ENCODE measurements at regions not wholly inside any gene's neighbourhood (a gene's known extent, or its start where the extent isn't known, plus 50 kb on each side); places are given as distances from the start of the nearest gene placed in this dataset.

GRCh38 chr20:6499566-6499965 is 267.9 kb upstream of the BMP2 start:
- ChIA-PET CTCF (interaction anchor here (1.0 kb wide), 1 partner anchor 10 kb away, joined by 3 read pairs; no protein-coding TSS in a partner anchor), POLR2A (no interaction called here)
- Histone ChIP-seq H3K27ac (no peak overlapping the region), H3K9me3 (no peaks in the 10 kb centered on the region), H3K4me3 (no peak overlapping the region), H3K4me1 (no peaks in the 10 kb centered on the region), H3K4me2 (no peak overlapping the region)
- TF ChIP-seq RARB (CRISPR knock-in tag; IDR thresholded peaks at IDR 0.05) (no peak), TFCP2L1 (CRISPR knock-in tag; IDR thresholded peaks at IDR 0.05) (no peak), CBX2 (IDR thresholded peaks at IDR 0.05; ENCODE audit: borderline replicate concordance, low read depth) (no peak), CBX8 (IDR thresholded peaks at IDR 0.05) (no peak), SMC3 (IDR thresholded peaks at IDR 0.05) (no peak), ZC3H11A (IDR thresholded peaks at IDR 0.05) (no peak), BCL3 (IDR thresholded peaks at IDR 0.05) (no peak), SREBF2 (IDR thresholded peaks at IDR 0.05) (no peak), MAX (IDR thresholded peaks at IDR 0.05) (no peak), FOSL2 (IDR thresholded peaks at IDR 0.05) (no peak), FOSL2 (CRISPR knock-in tag; IDR thresholded peaks at IDR 0.05) (no peak), HES2 (IDR thresholded peaks at IDR 0.05) (no peak), E2F6 (IDR thresholded peaks at IDR 0.05; ENCODE audit: borderline replicate concordance, low read depth) (no peak), EHF (CRISPR knock-in tag; IDR thresholded peaks at IDR 0.05) (no peak), BHLHE40 (IDR thresholded peaks at IDR 0.05; ENCODE audit: low read depth, low read length) (no peak), MAFK (IDR thresholded peaks at IDR 0.05; ENCODE audit: partially characterized antibody) (no peak), EHMT2 (IDR thresholded peaks at IDR 0.05; ENCODE audit: low read depth) (no peak), GATA3 (IDR thresholded peaks at IDR 0.05; ENCODE audit: borderline replicate concordance) (no peak), HOXB5 (CRISPR knock-in tag; IDR thresholded peaks at IDR 0.05) (no peak), HMGXB4 (CRISPR knock-in tag; IDR thresholded peaks at IDR 0.05; ENCODE audit: borderline replicate concordance) (no peak), ZSCAN20 (CRISPR knock-in tag; IDR thresholded peaks at IDR 0.05) (no peak)
- DNase-seq (ENCODE audit: low read depth in 1 of 2, low spot score in 1 of 2) (no peak), FAIRE-seq (no peak), ATAC-seq (no peak)

GRCh38 chr20:6496874-6497273 is 270.6 kb upstream of the BMP2 start:
- POLR2A ChIA-PET = no interaction called here
- no peak for FAIRE-seq
- TF ChIP-seq ZFP36 (IDR thresholded peaks at IDR 0.05; ENCODE audit: borderline replicate concordance, partially characterized antibody) = no peak
- no peak for TF ChIP-seq MAZ (IDR thresholded peaks at IDR 0.05; ENCODE audit: borderline replicate concordance, low read depth, low read length)
- TF ChIP-seq BCL3 (IDR thresholded peaks at IDR 0.05) = no peak
- no peak for TF ChIP-seq SMC3 (IDR thresholded peaks at IDR 0.05)
- TF ChIP-seq HEYL (CRISPR knock-in tag; IDR thresholded peaks at IDR 0.05) = no peak
- no peak for TF ChIP-seq E2F6 (IDR thresholded peaks at IDR 0.05; ENCODE audit: borderline replicate concordance, low read depth)
- TF ChIP-seq CHD4 (IDR thresholded peaks at IDR 0.05; ENCODE audit: borderline replicate concordance) = no peak
- no peak for TF ChIP-seq MYC (IDR thresholded peaks at IDR 0.05; ENCODE audit: borderline replicate concordance, low read length)
- no peak for TF ChIP-seq TP53 (CRISPR knock-in tag; IDR thresholded peaks at IDR 0.05)
- TF ChIP-seq FOSL2 (IDR thresholded peaks at IDR 0.05) = no peak
- TF ChIP-seq FOSL2 (CRISPR knock-in tag; IDR thresholded peaks at IDR 0.05) = no peak
- TF ChIP-seq HES2 (IDR thresholded peaks at IDR 0.05) = no peak
- TF ChIP-seq ESRRA (IDR thresholded peaks at IDR 0.05; ENCODE audit: borderline replicate concordance, low read length) = no peak
- no peak for TF ChIP-seq FOSB (CRISPR knock-in tag; IDR thresholded peaks at IDR 0.05)
- no peak for TF ChIP-seq POLR2AphosphoS2 (conservative IDR thresholded peaks at IDR 0.05; ENCODE audit: low read length)
- TF ChIP-seq FOXS1 (CRISPR knock-in tag; IDR thresholded peaks at IDR 0.05) = no peak
- no peak for TF ChIP-seq SREBF2 (IDR thresholded peaks at IDR 0.05)
- no peak for TF ChIP-seq HDAC2 (IDR thresholded peaks at IDR 0.05)

More at GRCh38 chr20:6496874-6497273, 270.6 kb upstream of the BMP2 start:
- Histone ChIP-seq H3K27ac (no peak overlapping the region), H3K4me3 (no peak overlapping the region), H3K4me1 (no peaks in the 10 kb centered on the region), H3K9me3 (no peaks in the 10 kb centered on the region), H3K4me2 (no peak overlapping the region)
- CTCF ChIA-PET = no interaction called here
- DNase-seq (ENCODE audit: low read depth in 1 of 2, low spot score in 1 of 2) (no peak), ATAC-seq (no peak)

Measured in A549 (cell line).